HT1080 (cell line): ENCODE measurements at regions not wholly inside any gene's neighbourhood (a gene's known extent, or its start where the extent isn't known, plus 50 kb on each side); places are given as distances from the start of the nearest gene placed in this dataset.
"Not testable (repeated sequence)": the region's sequence is repeated elsewhere in the genome, so short reads cannot be mapped to it uniquely, and the experiment has no call there.

Source experiments
- DNase-seq: peaks from one replicate; pipeline ENCODE4 v3.0.0-alpha.2; 2015; ENCODE audit warnings: low read depth

DNA sequence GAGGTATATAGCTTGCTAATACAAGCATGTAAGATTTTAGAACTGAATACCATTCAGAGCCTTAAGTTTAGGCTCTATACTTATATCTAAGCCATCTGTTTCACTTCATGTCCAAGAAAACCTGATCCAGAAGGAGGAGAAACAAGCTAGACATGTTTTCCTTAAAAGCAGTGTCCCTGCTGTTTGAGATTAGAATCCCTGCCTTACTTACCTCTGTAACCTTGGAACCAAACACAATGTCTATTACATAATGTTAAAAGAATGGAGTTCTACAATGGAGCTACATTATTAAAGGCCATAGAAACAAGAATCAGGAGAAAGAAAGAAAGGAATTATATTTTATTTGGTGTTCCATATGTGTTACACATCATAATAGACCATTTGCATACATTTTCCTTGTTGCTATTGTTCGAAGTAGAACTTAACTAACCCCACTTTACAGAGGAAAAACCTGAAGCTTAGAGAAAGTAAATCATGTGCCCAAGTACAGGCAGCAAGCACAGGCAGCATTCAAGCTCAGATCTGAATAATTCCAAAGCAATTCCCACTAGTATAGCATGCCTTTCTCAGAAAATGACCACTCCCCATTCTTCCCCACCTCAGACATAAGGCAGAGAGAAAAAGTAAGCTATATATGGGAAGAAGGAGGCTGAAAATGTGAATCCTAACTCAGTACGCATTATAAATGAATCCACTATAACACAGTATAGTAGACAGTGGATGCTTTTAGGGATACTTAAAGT is 380.1 kb upstream of the SPAG17 start:
- DNase-seq = no peak

GRCh38 chr1:118563981-118564951 is 379.2 kb upstream of the SPAG17 start:
- DNase-seq = no peak

DNA sequence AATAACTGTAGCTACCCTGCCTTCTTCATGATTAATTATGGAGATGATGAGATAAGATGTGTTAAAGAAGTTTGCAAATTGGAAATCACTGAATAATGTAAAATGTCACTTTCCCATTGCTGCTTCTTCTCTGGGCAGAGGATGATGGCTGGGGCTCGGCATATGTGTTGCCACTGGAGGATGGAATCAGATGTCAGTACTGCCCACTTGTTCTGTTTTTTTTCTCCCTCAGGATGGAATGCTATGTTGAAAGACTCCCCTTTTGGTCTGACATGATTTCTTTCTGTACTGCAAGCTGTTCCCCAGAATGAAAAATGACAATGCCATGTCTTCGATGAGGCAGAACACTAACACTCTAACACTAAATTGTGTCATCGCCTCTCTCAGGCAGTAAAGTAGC is 373.9 kb upstream of the SPAG17 start:
- DNase-seq = no peak

DNA sequence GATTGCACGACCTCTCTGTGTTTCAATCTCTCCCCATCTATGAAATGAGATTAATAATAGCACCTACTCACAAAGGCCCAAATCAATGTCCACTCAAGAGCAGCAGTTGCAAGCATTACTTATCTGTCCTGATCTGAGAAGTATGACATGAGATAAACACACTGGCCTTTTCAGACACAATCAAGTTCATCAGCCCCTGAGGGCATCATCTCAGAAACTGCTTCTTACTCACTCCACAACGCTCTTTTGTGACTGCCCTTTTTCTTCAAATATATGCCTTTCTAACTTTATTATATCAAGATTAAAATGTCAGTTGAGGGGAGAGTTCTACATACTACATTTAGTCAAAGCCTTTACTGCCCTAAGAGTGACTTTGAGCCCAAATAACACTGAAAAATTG is 371.9 kb upstream of the SPAG17 start:
- no peak for DNase-seq

GRCh38 chr1:118555638-118556037 is 370.6 kb upstream of the SPAG17 start:
- DNase-seq = no peak

- DNase-seq = no peak
Observed at GRCh38 chr1:118535901-118536300, 350.9 kb upstream of the SPAG17 start.

GRCh38 chr1:118511922-118512321 is 326.9 kb upstream of the SPAG17 start:
- DNase-seq = not testable (repeated sequence)

DNA sequence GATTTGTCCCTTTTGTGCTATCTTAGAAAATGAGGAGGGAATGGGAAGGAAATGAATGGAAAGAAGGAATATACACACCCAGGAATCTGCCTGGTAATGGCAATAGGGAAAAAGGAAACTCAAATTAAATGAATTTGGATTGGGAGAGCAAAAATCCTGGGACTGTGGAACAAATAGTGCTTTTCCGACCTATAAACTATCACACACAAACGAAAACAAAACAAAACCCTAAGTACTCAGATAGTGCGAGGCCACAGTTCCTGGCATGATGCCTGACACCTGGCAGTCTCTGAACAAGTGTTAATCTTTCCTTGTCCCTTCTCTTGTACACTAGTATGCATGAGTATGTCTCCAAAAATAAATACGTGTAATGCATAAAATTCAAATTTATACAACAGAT is 319.8 kb upstream of the SPAG17 start:
- DNase-seq = no peak

- no peak for DNase-seq
Observed at GRCh38 chr1:118504221-118504644, 319.2 kb upstream of the SPAG17 start.

DNA sequence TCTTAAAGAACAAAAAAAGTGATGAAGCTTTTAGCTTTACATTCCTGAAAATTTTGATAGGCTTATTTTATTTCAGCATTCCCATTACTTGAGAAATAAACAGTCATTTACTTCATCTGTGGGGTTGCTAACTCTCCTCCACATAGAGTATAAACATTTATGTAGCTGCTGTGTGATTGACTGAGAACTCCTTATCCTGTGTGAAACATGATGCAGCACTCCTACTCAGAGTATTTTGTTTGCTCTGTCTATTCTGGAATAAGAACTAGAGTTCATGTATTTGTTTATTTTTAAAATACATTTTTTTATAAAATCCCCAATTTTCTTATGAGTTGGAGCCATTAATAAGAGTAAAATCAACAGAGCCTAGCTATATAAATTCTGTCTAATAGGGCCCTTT is 318.7 kb upstream of the SPAG17 start:
- no peak for DNase-seq

GRCh38 chr1:118494998-118495397 is 310.0 kb upstream of the SPAG17 start:
- DNase-seq = no peak

GRCh38 chr1:118488787-118489186 is 303.8 kb upstream of the SPAG17 start:
- no peak for DNase-seq

- DNase-seq = no peak
Observed at GRCh38 chr1:118487932-118488331, 302.9 kb upstream of the SPAG17 start.

GRCh38 chr1:118487091-118487490 is 302.1 kb upstream of the SPAG17 start:
- DNase-seq = no peak

- no peak for DNase-seq
Observed at GRCh38 chr1:118486199-118486598, 301.2 kb upstream of the SPAG17 start.

GRCh38 chr1:118485757-118486156 is 300.7 kb upstream of the SPAG17 start:
- DNase-seq = no peak

- no peak for DNase-seq
Observed at GRCh38 chr1:118484893-118485292, 299.9 kb upstream of the SPAG17 start.

DNA sequence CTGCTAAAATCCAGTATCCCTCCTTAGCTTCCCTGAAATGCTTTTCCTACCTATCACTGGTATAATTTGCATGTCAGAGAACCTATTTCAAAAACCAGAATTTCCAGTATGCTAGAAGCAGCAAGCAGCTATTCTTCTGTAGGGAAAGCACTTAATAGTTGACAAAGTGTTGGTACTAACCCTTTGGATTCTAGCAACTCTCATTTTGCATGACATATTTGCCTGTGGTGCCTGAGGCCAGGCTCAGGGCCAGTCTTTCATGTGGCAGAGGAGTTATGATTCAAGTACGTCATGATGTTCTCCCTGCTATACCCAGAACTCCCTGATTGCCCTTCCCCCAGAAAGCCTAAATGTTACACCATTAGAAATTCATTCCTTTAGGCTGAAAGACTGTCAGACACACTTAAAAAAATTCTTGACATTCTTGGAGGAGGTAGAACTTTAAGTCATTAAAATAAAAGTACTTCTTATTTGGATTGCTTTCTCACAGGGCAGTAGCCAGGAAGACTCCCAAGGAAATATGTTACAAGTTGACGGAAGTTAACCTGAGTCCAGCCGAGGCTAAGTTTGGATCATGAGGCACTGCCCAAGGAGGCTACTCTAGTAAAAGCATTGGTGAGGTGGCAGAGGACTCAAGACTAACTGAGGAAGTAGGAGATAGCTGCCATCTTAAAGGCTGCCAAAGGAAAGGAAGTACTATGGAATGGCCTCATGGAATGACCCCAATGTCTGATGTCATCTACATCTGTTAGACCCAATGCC is 298.4 kb upstream of the SPAG17 start:
- no peak for DNase-seq

- DNase-seq = no peak
Observed at GRCh38 chr1:118481126-118481525, 296.1 kb upstream of the SPAG17 start.

DNA sequence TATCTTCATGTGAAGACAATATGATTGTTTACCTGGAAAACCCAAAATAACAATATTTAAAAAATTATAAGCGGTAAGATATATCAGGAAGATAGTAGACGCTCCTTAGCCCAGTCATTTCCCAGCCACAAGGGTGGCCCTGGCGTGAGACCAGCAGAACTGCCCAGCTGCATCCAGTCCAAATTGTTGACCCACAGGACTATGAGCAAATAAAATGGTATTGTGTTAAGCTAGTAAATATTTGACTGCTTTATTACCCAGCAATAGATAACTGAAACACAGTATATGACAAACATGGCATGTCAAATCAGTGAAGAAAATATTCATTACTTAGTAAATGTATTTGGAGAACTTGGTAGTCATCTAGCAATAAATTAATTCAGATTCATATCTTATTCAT is 294.3 kb upstream of the SPAG17 start:
- DNase-seq = no peak

GRCh38 chr1:118473825-118474224 is 288.8 kb upstream of the SPAG17 start:
- DNase-seq = no peak

DNA sequence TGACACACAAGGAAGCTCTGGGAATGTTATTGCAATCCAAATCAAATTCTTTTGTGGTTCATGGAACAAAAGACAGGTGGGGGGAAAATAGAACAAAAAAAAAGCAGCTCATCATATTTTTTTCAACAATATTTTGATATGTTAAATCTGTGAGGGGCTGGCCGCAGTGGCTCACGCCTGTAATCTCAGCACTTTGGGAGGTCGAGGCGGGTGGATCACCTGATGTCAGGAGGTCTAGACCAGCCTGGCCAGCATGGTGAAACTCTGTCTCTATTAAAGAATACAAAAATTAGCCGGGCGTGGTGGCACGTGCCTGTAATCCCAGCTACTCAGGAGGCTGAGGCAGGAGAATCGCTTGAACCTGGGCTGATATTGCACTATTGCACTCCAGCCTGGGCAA is 279.4 kb upstream of the SPAG17 start:
- not testable (repeated sequence) for DNase-seq
